ENCODE measurements at regions not wholly inside any gene's neighbourhood (a gene's known extent, or its start where the extent isn't known, plus 50 kb on each side); places are given as distances from the start of the nearest gene placed in this dataset.

- CTCF ChIA-PET: no interaction called here
- peaks cover 27% of the 10 kb centered on the region for H3K27me3 Mint-ChIP-seq (ENCODE audit: low read depth)
- no peaks in the 10 kb centered on the region for H3K4me1 Mint-ChIP-seq (ENCODE audit: low read depth)
Observed at GRCh38 chr20:4533368-4534133, 152.7 kb upstream of the PRNP start.

GRCh38 chr20:4532772-4533171 lies 153.5 kb upstream of the PRNP start:
- ATAC-seq: no peak
- Mint-ChIP-seq H3K4me1 (ENCODE audit: low read depth) (no peaks in the 10 kb centered on the region), H3K36me3 (ENCODE audit: low read depth) (no peaks in the 10 kb centered on the region), H3K4me3 (no peak overlapping the region), H3K27me3 (ENCODE audit: low read depth) (peaks cover 29% of the 10 kb centered on the region), H3K9me3 (ENCODE audit: insufficient read depth) (peaks cover 4% of the 10 kb centered on the region), H3K27ac (no peak overlapping the region)
- no peak for DNase-seq
- ChIA-PET CTCF (no interaction called here), POLR2A (no interaction called here)

More at GRCh38 chr20:4533368-4534133, 152.7 kb upstream of the PRNP start:
- POLR2A ChIA-PET: no interaction called here
- H3K4me3 Mint-ChIP-seq: no peak overlapping the region
- H3K9me3 Mint-ChIP-seq (ENCODE audit: insufficient read depth): peaks cover 4% of the 10 kb centered on the region
- H3K36me3 Mint-ChIP-seq (ENCODE audit: low read depth): no peaks in the 10 kb centered on the region
- DNase-seq: no peak
- no peak for ATAC-seq
- no peak overlapping the region for H3K27ac Mint-ChIP-seq

GRCh38 chr20:4524792-4525191 lies 161.5 kb upstream of the PRNP start:
- H3K4me3 Mint-ChIP-seq: no peak overlapping the region
- H3K27ac Mint-ChIP-seq: no peak overlapping the region
- H3K36me3 Mint-ChIP-seq (ENCODE audit: low read depth): no peaks in the 10 kb centered on the region
- DNase-seq (no peak), ATAC-seq (no peak)
- CTCF ChIA-PET: no interaction called here
- POLR2A ChIA-PET: no interaction called here
- no peaks in the 10 kb centered on the region for H3K4me1 Mint-ChIP-seq (ENCODE audit: low read depth)
- H3K27me3 Mint-ChIP-seq (ENCODE audit: low read depth): peaks cover 14% of the 10 kb centered on the region
- no peaks in the 10 kb centered on the region for H3K9me3 Mint-ChIP-seq (ENCODE audit: insufficient read depth)

DNA sequence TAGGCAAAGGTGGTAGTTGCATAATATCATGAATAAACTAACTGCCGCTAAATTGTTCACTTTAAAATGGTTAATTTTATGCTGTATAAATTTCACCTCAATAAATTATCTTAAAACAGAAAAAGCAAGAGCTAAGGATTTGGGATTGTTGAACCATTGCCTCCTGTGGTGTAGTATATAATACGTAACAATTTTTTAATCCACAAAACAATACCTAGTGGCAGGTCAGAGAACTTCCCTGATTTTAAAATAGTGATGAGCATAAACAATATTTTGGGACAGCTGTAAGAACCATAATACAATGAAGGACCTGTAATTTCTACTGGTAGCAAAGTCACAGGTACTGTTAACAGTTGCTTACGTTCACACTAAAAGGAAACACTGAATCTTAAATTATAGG lies 161.9 kb upstream of the PRNP start:
- Mint-ChIP-seq H3K4me3 (no peak overlapping the region), H3K4me1 (ENCODE audit: low read depth) (no peaks in the 10 kb centered on the region), H3K9me3 (ENCODE audit: insufficient read depth) (no peaks in the 10 kb centered on the region), H3K36me3 (ENCODE audit: low read depth) (no peaks in the 10 kb centered on the region), H3K27ac (no peak overlapping the region), H3K27me3 (ENCODE audit: low read depth) (peaks cover 16% of the 10 kb centered on the region)
- ChIA-PET POLR2A (no interaction called here), CTCF (no interaction called here)
- ATAC-seq: no peak
- no peak for DNase-seq

GRCh38 chr20:4522310-4522709 lies 163.9 kb upstream of the PRNP start:
- Mint-ChIP-seq H3K4me1 (ENCODE audit: low read depth) (no peaks in the 10 kb centered on the region), H3K27me3 (ENCODE audit: low read depth) (peaks cover 8% of the 10 kb centered on the region), H3K4me3 (no peak overlapping the region), H3K27ac (no peak overlapping the region), H3K9me3 (ENCODE audit: insufficient read depth) (no peaks in the 10 kb centered on the region), H3K36me3 (ENCODE audit: low read depth) (no peaks in the 10 kb centered on the region)
- ATAC-seq: no peak
- DNase-seq: no peak
- CTCF ChIA-PET: no interaction called here
- POLR2A ChIA-PET: no interaction called here

DNA sequence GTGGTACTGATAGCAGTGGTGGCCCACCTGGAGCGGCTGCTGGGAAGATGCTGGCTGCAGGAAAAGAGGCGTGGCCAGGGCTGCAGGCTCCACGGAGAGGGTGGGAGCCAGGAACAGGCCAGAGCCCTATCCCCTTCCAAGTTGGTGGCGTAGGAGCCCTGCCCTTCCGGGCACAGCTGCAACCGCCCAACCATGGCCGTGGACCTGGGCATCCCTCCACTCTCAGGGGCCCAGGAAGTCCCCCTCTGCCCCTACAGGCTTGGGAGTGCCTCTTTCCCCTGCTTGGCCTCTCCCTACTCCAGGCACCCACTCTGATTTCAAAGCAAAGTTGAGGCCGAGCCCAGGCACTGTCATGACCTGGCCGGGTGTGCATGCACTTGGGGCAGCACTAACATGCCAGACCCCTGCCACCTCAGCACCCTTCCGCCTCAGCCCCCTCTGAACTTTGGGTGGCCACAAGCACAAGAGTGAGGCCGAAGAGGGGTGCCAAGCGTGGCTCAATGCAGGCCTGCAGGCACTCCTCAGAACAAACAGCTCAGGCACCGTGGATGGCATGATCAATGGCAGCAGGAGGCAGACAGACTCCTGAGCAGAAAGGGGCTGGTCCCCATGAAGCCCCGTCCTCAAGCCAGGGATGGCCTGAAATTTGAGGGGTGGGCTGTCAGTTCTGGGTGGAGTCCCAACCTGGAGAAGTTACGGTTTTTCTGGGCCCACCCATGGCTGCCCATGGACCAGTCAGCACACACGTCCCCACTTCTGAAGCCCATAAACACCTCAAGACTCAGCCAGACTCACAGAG lies 164.9 kb upstream of the PRNP start:
- H3K4me1 Mint-ChIP-seq (ENCODE audit: low read depth): no peaks in the 10 kb centered on the region
- no peak overlapping the region for H3K27ac Mint-ChIP-seq
- H3K36me3 Mint-ChIP-seq (ENCODE audit: low read depth): no peaks in the 10 kb centered on the region
- ChIA-PET CTCF (no interaction called here), POLR2A (no interaction called here)
- no peaks in the 10 kb centered on the region for H3K9me3 Mint-ChIP-seq (ENCODE audit: insufficient read depth)
- DNase-seq (no peak), ATAC-seq (no peak)
- peaks cover 4% of the 10 kb centered on the region for H3K27me3 Mint-ChIP-seq (ENCODE audit: low read depth)
- H3K4me3 Mint-ChIP-seq: no peak overlapping the region

DNA sequence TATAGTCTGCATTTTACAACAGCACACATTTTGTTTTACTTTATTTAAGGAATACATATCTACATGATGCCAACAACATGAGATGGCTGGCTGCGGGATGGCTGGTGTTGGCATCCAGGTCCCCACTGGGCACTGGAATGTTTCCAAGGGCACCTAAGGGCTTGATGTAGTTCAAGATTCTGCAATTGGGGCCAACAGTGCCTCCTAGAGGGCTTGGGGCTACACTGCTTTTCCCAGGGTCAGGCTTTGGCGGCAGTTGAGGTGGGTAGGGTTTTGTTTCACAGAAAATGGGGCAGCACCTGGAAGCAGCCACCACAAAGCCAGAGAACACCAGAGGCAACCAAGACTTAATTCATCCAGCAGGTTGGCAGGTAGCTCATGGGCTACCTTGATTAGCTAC lies 166.7 kb upstream of the PRNP start:
- Mint-ChIP-seq H3K27me3 (ENCODE audit: low read depth) (peaks cover 5% of the 10 kb centered on the region), H3K4me1 (ENCODE audit: low read depth) (no peaks in the 10 kb centered on the region), H3K36me3 (ENCODE audit: low read depth) (no peaks in the 10 kb centered on the region), H3K9me3 (ENCODE audit: insufficient read depth) (no peaks in the 10 kb centered on the region), H3K27ac (no peak overlapping the region), H3K4me3 (no peak overlapping the region)
- peak; percentile 53 for ATAC-seq
- peak; percentile 28 for DNase-seq
- ChIA-PET POLR2A (no interaction called here), CTCF (no interaction called here)

DNA sequence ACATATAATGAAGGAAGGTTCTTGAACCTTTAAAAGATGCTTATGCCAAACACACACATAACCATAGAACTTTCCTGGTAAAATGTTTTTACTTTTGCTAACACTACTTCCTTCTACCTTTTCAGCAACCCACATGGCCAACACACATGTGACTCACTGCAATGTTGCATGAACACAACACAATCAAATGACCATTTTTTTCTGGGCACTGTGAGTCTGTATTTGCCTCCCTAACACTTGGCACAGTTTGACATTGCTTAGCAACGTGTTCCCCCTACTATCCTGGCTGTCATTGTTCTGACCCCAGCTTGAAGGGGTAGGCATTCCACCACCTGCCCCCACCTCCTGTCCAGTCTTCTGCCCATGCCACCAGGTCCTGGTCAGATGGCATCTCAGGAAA lies 169.4 kb upstream of the PRNP start:
- Mint-ChIP-seq H3K9me3 (ENCODE audit: insufficient read depth) (no peaks in the 10 kb centered on the region), H3K27ac (no peak overlapping the region)
- POLR2A ChIA-PET: no interaction called here

DNA sequence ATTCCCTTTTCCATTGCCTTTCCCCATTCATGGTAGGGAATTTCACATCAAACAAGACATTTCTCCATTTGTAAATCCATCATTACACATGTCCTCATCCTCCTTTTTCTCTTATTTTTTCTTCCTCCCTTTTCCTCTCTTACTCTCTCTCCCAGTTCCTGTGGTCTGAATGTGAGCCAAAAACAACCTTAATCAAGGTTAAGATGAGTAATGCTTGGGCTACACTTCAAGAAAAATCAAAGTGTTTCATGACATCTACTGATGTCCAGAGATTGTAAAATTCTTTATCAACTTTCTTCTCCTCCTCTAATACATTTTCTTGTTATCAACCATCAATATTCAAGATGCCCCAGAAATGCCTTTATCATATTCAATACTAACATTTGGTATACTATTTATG lies 172.5 kb upstream of the PRNP start:
- no peak for DNase-seq
- Mint-ChIP-seq H3K4me3 (no peak overlapping the region), H3K36me3 (ENCODE audit: low read depth) (no peaks in the 10 kb centered on the region), H3K4me1 (ENCODE audit: low read depth) (no peaks in the 10 kb centered on the region), H3K27me3 (ENCODE audit: low read depth) (peaks cover 20% of the 10 kb centered on the region), H3K27ac (no peak overlapping the region), H3K9me3 (ENCODE audit: insufficient read depth) (no peaks in the 10 kb centered on the region)
- no peak for ATAC-seq
- POLR2A ChIA-PET: no interaction called here
- CTCF ChIA-PET: no interaction called here

More for the DNA sequence above, 169.4 kb upstream of the PRNP start:
- H3K27me3 Mint-ChIP-seq (ENCODE audit: low read depth): peaks cover 15% of the 10 kb centered on the region
- no peaks in the 10 kb centered on the region for H3K4me1 Mint-ChIP-seq (ENCODE audit: low read depth)
- no peak for DNase-seq
- no peak for ATAC-seq
- no peak overlapping the region for H3K4me3 Mint-ChIP-seq
- CTCF ChIA-PET: no interaction called here
- H3K36me3 Mint-ChIP-seq (ENCODE audit: low read depth): no peaks in the 10 kb centered on the region

- DNase-seq (no peak), ATAC-seq (no peak)
- CTCF ChIA-PET: interaction anchor here (0.5 kb wide), 1 partner anchor 293 kb away, joined by 3 read pairs; no protein-coding TSS in a partner anchor
- Mint-ChIP-seq H3K4me3 (no peak overlapping the region), H3K36me3 (ENCODE audit: low read depth) (no peaks in the 10 kb centered on the region), H3K27ac (no peak overlapping the region), H3K4me1 (ENCODE audit: low read depth) (no peaks in the 10 kb centered on the region), H3K9me3 (ENCODE audit: insufficient read depth) (no peaks in the 10 kb centered on the region), H3K27me3 (ENCODE audit: low read depth) (peaks cover 18% of the 10 kb centered on the region)
- POLR2A ChIA-PET: no interaction called here
Observed at GRCh38 chr20:4512891-4513550, 173.2 kb upstream of the PRNP start.

- Mint-ChIP-seq H3K27ac (no peak overlapping the region), H3K36me3 (ENCODE audit: low read depth) (no peaks in the 10 kb centered on the region), H3K4me3 (no peak overlapping the region), H3K27me3 (ENCODE audit: low read depth) (peaks cover 18% of the 10 kb centered on the region), H3K4me1 (ENCODE audit: low read depth) (no peaks in the 10 kb centered on the region), H3K9me3 (ENCODE audit: insufficient read depth) (no peaks in the 10 kb centered on the region)
- ChIA-PET CTCF (no interaction called here), POLR2A (no interaction called here)
- DNase-seq (no peak), ATAC-seq (no peak)
Observed at GRCh38 chr20:4511776-4512175, 174.5 kb upstream of the PRNP start.

DNA sequence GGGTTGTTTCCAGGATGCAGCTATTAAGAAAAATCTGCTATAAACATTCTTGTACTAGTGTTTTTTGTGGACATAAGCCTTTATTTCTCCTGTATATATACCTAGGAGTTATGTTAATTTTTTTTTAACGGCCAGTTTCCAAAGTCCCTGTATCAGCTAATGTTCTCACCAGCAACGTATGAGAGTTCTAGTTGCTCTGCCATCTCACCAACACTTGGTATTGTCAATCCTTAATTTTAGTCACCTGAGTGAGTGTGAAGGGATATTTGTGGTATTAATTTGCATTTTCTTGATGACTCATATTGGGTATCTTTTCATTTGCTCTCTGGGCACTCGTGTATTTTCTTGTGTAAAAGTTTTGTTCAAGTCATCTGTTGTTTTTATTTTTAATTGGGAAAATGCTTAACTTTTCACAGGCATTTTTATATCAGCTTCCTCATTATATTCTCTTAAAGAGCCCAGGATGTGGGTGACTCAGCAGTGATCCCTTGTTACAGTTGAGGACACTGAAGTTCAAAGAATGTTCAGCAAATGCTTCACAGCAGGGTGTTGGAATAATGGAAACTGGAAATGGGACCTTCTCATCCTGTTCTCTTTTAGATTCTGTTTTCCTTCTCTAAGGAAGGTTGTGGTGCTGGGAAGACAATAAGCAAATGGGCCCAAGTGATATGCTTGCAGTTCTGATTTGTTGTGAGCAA lies 176.3 kb upstream of the PRNP start:
- Mint-ChIP-seq H3K36me3 (ENCODE audit: low read depth) (no peaks in the 10 kb centered on the region), H3K4me3 (no peak overlapping the region), H3K27ac (no peak overlapping the region), H3K27me3 (ENCODE audit: low read depth) (peaks cover 18% of the 10 kb centered on the region), H3K4me1 (ENCODE audit: low read depth) (no peaks in the 10 kb centered on the region), H3K9me3 (ENCODE audit: insufficient read depth) (no peaks in the 10 kb centered on the region)
- CTCF ChIA-PET: no interaction called here
- POLR2A ChIA-PET: no interaction called here
- DNase-seq (no peak), ATAC-seq (no peak)

Data from activated CD8-positive, alpha-beta T cell treated with anti-CD3 and anti-CD28 coated beads, Interleukin-2, amount 10 ng/mL, durations not matched to agents 7 days and 5 days (primary cell).